GM21515 (cell line): ENCODE measurements at regions not wholly inside any gene's neighbourhood (a gene's known extent, or its start where the extent isn't known, plus 50 kb on each side); places are given as distances from the start of the nearest gene placed in this dataset.
A peak's percentile ranks its signal among the peaks of the same experiment; 100 is the strongest.

ENCODE experiments used
- ATAC-seq: cut with Tn5 transposase; IDR thresholded peaks from one replicate; pipeline ENCODE4 v1.9.1; 2021; ENCODE audit not compliant: unreplicated experiment

- no peak for ATAC-seq
Measured at GRCh38 chr12:22981711-22982110, 356.7 kb downstream of the ETNK1 start.

GRCh38 chr12:22982635-22983034 is 357.7 kb downstream of the ETNK1 start:
- ATAC-seq, result no peak

DNA sequence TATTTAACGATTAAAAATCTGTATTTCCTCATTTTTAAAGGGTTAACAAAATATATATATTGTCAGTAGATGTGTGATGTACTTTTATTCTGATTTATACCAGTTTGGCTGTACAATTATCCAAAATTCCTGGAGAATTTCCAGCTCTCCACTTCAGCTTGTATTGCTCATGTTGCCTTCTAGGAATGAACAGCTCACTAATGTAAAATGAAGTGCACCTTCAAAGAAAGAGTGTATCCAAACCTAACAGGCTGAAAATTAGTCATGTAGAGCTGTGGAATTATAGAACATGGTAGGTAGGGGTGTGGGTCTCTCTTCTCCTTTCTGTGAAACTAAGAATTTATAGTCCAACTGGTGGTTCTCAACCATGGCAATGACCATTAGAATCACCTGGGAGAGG is 362.0 kb downstream of the ETNK1 start:
- no peak for ATAC-seq

DNA sequence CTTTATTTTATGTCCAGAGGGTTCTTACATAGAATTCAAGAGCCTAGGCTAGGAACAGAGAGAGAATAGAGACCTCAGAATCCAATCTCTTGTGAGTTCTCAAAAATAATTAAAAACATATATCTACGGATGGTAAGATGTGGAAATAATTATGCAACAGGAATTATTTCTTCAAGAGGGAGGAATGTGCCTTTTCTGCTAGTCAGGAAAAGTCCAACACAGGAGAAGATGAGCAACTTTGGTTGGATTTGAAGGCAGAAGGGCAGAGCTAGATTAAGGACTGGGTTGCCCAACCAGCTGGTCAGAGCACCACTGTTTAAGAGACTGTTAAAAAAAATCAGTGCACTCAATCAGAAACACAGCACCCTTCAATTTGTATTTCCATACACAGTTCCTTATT is 365.5 kb downstream of the ETNK1 start:
- ATAC-seq, result no peak

DNA sequence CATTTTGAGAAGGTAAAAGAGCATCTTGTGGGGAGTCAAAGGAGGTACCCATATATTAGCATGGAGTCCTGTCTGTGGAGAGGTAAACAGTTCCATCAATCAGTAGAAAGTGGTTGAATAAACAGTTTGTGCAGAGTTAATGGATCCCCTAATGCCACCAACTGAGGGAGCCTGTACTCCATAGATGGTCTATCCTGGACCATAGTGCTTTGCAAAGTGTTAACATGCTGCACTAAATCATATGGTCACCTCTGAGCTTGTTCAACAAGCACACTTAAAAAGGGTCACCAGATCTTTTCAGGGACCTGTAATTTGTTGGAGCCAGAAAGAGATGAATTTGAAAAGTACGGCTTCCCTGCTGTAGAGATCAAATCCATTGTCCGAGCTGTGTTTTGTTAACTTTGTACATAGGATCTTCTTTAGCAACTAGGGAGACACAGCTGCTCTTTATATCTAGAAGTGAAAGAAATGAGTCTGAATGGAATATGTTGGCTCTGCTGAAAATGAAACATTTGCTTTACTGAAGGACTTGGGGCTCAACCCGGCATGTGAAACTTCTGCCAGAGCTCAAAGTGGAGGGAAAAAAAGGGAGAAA is 366.4 kb downstream of the ETNK1 start:
- ATAC-seq, result no peak

DNA sequence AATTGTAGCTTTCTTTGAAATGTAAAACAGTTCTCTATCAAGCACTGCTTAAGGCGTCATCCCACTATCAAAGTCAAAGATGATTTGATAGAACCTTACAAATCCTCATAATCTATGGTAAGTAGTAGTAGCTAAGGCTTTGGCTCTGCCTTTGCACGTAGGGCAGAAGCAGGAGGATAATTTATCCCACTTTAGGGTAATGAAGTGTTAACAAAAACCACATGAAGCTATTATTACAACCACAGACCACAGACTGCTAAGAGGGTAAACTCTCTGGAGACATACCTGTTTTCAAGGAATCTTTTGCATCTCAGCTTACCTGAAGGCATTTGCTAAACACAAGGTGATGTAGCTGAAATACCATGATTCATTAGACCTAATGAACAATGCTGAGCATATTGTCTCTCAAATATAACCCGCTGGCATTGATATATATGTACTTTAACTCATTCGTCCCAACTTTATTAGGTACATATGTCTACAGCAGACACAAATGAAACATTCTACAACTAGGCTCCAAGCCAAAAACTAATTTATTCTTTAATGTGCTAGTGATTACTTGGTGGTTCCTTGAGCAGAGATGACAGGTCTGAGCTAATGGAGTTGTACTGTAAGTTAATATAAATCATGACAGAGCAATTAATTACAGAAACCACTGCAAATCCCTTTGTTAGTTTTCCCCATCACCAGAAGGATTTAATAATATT is 368.8 kb downstream of the ETNK1 start:
- ATAC-seq, result no peak

GRCh38 chr12:22994316-22994675 is 369.3 kb downstream of the ETNK1 start:
- ATAC-seq, result no peak

DNA sequence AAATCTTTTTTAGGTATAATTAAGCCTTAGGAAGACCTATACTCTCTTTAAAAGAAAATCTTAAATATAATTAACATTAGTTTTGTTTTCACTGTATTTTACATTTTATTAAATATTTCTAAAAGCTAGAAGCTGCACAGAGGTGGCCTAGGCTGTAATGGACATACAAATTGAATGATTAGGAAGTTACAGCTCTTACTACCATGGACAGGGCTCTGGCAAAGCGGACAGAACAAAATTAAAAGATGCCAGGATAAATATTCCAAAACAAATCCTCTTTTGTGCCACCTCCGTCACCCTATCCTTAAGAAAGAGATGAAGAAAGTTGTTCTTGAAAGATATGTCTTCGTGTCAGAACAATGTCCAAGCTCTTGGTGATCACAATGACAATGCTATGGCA is 376.5 kb downstream of the ETNK1 start:
- no peak for ATAC-seq

- no peak for ATAC-seq
Measured at GRCh38 chr12:23002381-23002780, 377.4 kb downstream of the ETNK1 start.

GRCh38 chr12:23004473-23005020 is 379.6 kb downstream of the ETNK1 start:
- ATAC-seq, result no peak

GRCh38 chr12:23005387-23005786 is 380.4 kb downstream of the ETNK1 start:
- no peak for ATAC-seq

GRCh38 chr12:23006413-23006812 is 381.4 kb downstream of the ETNK1 start:
- no peak for ATAC-seq

DNA sequence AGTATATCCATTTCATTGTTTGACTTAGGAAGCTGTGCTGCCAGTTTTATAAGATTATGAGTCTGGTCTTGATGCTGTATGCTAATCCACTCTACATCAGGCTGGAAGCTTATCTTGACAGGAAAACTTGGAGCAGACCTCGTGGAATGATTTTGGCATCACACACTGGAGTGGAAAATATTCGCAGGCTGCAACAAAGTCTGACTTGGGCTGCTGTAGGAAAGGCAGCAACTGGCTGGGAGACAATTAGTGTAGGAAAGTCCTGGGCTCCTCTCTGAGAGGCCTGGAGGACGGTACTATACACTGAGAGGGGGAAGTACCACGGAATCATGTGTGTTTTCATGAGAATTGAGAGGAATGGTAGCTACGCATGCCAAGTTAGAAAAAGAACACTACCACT is 383.7 kb downstream of the ETNK1 start:
- ATAC-seq, result no peak

DNA sequence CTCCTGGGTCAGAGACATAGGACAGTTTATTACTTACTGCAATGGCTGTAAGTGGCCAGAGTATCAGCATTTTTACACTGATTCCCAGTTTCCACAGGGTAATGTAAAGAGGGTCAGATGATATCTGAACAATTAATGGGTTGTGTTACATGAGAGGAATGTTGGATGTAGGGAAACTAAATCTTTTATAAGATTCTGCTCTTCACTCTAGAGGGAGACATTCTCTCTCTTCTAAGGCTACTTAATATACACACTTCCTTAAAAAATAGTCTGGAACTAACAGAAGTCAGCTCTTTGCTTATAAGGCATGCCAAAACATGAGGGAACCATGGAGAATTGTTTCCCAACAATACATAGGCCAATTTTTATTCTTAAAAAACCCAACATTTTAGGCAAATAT is 389.8 kb downstream of the ETNK1 start:
- ATAC-seq, result no peak

DNA sequence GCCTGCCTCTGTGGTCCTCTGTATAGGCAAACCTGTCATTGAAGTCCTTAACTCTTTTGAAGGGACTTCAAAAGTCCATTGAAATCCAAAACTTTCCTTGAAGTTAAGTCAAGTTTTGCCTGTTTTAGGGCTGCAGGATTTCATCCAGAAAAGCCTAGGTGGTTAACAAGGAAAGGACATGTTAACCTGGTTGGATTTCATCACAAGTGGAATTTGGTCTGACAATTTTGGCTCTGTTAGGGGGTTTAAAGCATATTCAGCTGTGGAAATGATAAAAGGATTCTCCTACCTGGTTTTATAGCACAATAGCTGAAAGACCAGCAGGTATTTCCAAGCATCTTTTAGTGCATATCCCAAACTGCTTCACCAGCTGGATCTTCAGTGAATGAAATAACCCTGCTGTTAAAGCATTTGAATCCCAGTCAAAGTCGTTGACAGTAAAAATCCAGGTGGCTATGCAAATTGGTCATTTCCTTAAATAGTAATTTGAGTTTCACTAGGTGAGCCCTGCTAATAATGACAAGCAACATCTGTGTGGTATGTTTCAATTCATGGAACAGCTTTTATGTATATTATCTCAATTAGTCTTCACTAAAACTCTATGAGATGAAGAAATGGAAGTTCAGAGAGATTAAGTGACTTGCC is 400.5 kb downstream of the ETNK1 start:
- ATAC-seq, result no peak

DNA sequence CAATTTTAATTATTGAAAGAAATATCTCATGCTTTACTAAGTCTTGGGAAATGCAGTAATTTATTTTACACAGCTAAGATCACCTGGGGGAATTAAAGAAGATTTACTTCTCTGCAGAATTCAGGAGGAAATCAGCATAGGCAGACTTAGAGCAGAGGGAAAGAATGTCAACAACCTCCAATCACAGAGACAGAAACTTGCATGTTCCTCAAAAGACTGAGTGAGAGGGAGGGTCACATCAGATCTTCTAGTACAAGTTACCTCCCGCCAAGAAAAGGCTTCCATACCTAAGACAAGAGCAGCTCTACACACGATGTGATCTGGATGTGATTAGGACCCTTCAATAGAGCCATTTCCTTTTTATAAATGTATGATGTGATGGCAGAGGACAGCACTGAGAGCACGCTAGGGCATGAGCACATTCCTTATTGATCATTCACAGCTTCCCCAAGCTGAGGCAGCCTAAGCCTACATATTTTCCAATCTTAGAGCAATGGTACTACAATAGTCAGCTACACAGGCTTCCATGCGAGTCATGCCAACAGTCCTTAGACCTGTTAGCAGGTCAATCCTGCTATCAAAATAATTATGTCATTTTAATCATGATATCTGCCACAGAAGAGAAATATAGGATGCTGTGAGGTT is 403.3 kb downstream of the ETNK1 start:
- ATAC-seq, result no peak

DNA sequence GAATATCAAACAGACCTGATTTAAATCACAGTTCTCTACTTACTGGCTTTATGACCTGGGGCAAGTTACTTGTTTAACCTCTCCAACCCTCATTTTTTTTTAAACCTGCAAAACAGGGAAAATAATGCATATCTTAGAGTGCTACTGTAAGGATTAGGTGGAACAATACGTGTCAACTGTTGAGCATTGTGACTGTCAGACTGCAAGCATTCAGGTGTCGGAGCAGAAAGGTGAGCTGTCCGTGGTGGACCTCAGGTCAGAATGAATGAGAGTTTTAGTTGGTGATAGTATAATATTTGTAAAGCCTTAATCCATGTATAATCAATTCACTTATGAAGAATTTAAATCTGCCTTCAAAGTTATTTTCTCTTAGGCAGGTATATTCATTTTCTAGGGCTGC is 404.2 kb downstream of the ETNK1 start:
- no peak for ATAC-seq

GRCh38 chr12:23039834-23040233 is 414.9 kb downstream of the ETNK1 start:
- ATAC-seq, result no peak

GRCh38 chr12:23041774-23042173 is 416.8 kb downstream of the ETNK1 start:
- no peak for ATAC-seq

GRCh38 chr12:23043646-23044045 is 418.7 kb downstream of the ETNK1 start:
- ATAC-seq, result no peak

GRCh38 chr12:23049180-23049579 is 424.2 kb downstream of the ETNK1 start:
- ATAC-seq, result peak; percentile 69

GRCh38 chr12:23055004-23055403 is 430.0 kb downstream of the ETNK1 start:
- no peak for ATAC-seq
